GM12892 (cell line): ENCODE measurements at regions not wholly inside any gene's neighbourhood (a gene's known extent, or its start where the extent isn't known, plus 50 kb on each side); places are given as distances from the start of the nearest gene placed in this dataset.

Source experiments
- POLR2A ChIP-seq: IDR thresholded peaks from 2 replicates; pipeline ENCODE4 v1.6.1; 2011; ENCODE audit warnings: low read depth, low read length, control low read depth
- POLR2AphosphoS5 ChIP-seq: IDR thresholded peaks from 2 replicates; pipeline ENCODE4 v1.6.1; 2011; ENCODE audit warnings: low read depth, low read length, control low read depth
- TAF1 ChIP-seq: IDR thresholded peaks from 2 replicates; pipeline ENCODE4 v1.6.1; 2011; ENCODE audit warnings: low read depth, mild to moderate bottlenecking, control low read depth, low read length, borderline replicate concordance

DNA sequence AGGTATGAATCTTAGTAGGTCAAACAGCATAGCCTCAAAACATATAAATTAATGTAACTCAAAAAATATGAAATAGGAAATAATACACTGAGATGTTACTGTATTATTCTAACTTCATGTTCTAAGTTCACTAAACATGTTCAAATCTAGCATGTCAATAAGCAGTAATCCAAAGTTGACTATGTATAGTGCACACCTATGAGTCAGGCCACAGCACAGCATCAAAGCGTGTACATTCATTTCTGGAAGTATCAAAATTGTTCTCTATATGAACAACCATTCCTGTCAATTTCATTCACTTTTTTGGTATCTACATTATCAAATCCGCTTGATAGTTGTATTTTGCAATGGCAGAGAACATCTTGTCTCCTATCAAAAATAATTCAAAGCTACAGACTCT is 418.9 kb upstream of the POM121L12 start:
- TF ChIP-seq POLR2AphosphoS5 (no peak), POLR2A (no peak), TAF1 (no peak)
